ENCODE measurements at regions not wholly inside any gene's neighbourhood (a gene's known extent, or its start where the extent isn't known, plus 50 kb on each side); places are given as distances from the start of the nearest gene placed in this dataset.
A peak's percentile ranks its signal among the peaks of the same experiment; 100 is the strongest.
"Not testable (repeated sequence)": the region's sequence is repeated elsewhere in the genome, so short reads cannot be mapped to it uniquely, and the experiment has no call there.

- DNase-seq, result no peak
Measured at GRCh38 chr15:45970542-45970941, 335.7 kb downstream of the SQOR start.

GRCh38 chr15:45980366-45980765 is 345.5 kb downstream of the SQOR start:
- DNase-seq, result no peak

GRCh38 chr15:45981625-45982024 is 346.8 kb downstream of the SQOR start:
- DNase-seq, result no peak

- DNase-seq, result no peak
Measured at GRCh38 chr15:45991863-45992262, 357.0 kb downstream of the SQOR start.

GRCh38 chr15:45993072-45993471 is 358.2 kb downstream of the SQOR start:
- DNase-seq, result no peak

- DNase-seq, result no peak
Measured at GRCh38 chr15:45993508-45993907, 358.7 kb downstream of the SQOR start.

- no peak for DNase-seq
Measured at GRCh38 chr15:45995800-45996199, 361.0 kb downstream of the SQOR start.

GRCh38 chr15:46014532-46014931 is 379.7 kb downstream of the SQOR start:
- DNase-seq, result no peak

- DNase-seq, result no peak
Measured at GRCh38 chr15:46034755-46035154, 399.9 kb downstream of the SQOR start.

GRCh38 chr15:46039703-46040102 is 404.9 kb downstream of the SQOR start:
- no peak for DNase-seq

- no peak for DNase-seq
Measured at GRCh38 chr15:46041905-46042304, 407.1 kb downstream of the SQOR start.

- DNase-seq, result no peak
Measured at GRCh38 chr15:46059921-46060594, 425.2 kb downstream of the SQOR start.

- no peak for DNase-seq
Measured at GRCh38 chr15:46061002-46061401, 426.2 kb downstream of the SQOR start.

- DNase-seq, result peak; percentile 13
Measured at GRCh38 chr15:46077220-46077619, 442.4 kb downstream of the SQOR start.

- no peak for DNase-seq
Measured at GRCh38 chr15:46079046-46079445, 444.2 kb downstream of the SQOR start.

- DNase-seq, result peak; percentile 90
Measured at GRCh38 chr15:46080016-46080415, 445.2 kb downstream of the SQOR start.

GRCh38 chr15:46088486-46089445 is 453.9 kb downstream of the SQOR start:
- no peak for DNase-seq

GRCh38 chr15:46089467-46089935 is 454.7 kb downstream of the SQOR start:
- DNase-seq, result peak; percentile 85

GRCh38 chr15:46091860-46092450 is 457.1 kb downstream of the SQOR start:
- peak; percentile 61 for DNase-seq

GRCh38 chr15:46098006-46098405 is 463.2 kb downstream of the SQOR start:
- not testable (repeated sequence) for DNase-seq

- no peak for DNase-seq
Measured at GRCh38 chr15:46110755-46111154, 475.9 kb downstream of the SQOR start.

GRCh38 chr15:46111730-46112129 is 476.9 kb downstream of the SQOR start:
- no peak for DNase-seq

GRCh38 chr15:46117071-46117470 is 482.2 kb downstream of the SQOR start:
- DNase-seq, result no peak

GRCh38 chr15:46120713-46121112 is 485.9 kb downstream of the SQOR start:
- DNase-seq, result no peak

Measured in NCI-H146 (cell line).